Fibroblast of skin of right quadriceps (primary cell): ENCODE measurements at regions not wholly inside any gene's neighbourhood (a gene's known extent, or its start where the extent isn't known, plus 50 kb on each side); places are given as distances from the start of the nearest gene placed in this dataset.
"Not testable (repeated sequence)": the region's sequence is repeated elsewhere in the genome, so short reads cannot be mapped to it uniquely, and the experiment has no call there.

Experiments used
- DNase-seq: peaks from one replicate; pipeline ENCODE4 v3.0.0-alpha.2; 2013

GRCh38 chr9:115845648-115846312 is 307.8 kb upstream of the PAPPA start:
- peak; percentile 56 for DNase-seq

- DNase-seq, result peak; percentile 70
Observed at GRCh38 chr9:115847216-115847615, 306.4 kb upstream of the PAPPA start.

- DNase-seq, result peak; percentile 76
Observed at GRCh38 chr9:115849679-115850412, 303.7 kb upstream of the PAPPA start.

GRCh38 chr9:115850548-115851304 is 302.9 kb upstream of the PAPPA start:
- DNase-seq, result peak; percentile 91

- peak; percentile 58 for DNase-seq
Observed at GRCh38 chr9:115855458-115856133, 298.0 kb upstream of the PAPPA start.

GRCh38 chr9:115858421-115858820 is 295.2 kb upstream of the PAPPA start:
- DNase-seq, result not testable (repeated sequence)

GRCh38 chr9:115862021-115862420 is 291.6 kb upstream of the PAPPA start:
- DNase-seq, result no peak

- DNase-seq, result no peak
Observed at GRCh38 chr9:115864581-115864980, 289.0 kb upstream of the PAPPA start.

- no peak for DNase-seq
Observed at GRCh38 chr9:115867326-115867725, 286.3 kb upstream of the PAPPA start.

GRCh38 chr9:115877852-115878438 is 275.6 kb upstream of the PAPPA start:
- peak; percentile 18 for DNase-seq

- no peak for DNase-seq
Observed at GRCh38 chr9:115879451-115879850, 274.1 kb upstream of the PAPPA start.

- no peak for DNase-seq
Observed at GRCh38 chr9:115880221-115880885, 273.2 kb upstream of the PAPPA start.

GRCh38 chr9:115882911-115883310 is 270.7 kb upstream of the PAPPA start:
- peak; percentile 39 for DNase-seq

GRCh38 chr9:115883467-115884329 is 269.9 kb upstream of the PAPPA start:
- peak; percentile 47 for DNase-seq

- peak; percentile 19 for DNase-seq
Observed at GRCh38 chr9:115884846-115885245, 268.7 kb upstream of the PAPPA start.

- DNase-seq, result no peak
Observed at GRCh38 chr9:115888131-115888530, 265.5 kb upstream of the PAPPA start.

GRCh38 chr9:115891929-115892328 is 261.7 kb upstream of the PAPPA start:
- peak; percentile 94 for DNase-seq

- DNase-seq, result not testable (repeated sequence)
Observed at GRCh38 chr9:115898478-115898877, 255.1 kb upstream of the PAPPA start.

- no peak for DNase-seq
Observed at GRCh38 chr9:115900698-115901097, 252.9 kb upstream of the PAPPA start.

- DNase-seq, result no peak
Observed at GRCh38 chr9:115910959-115911358, 242.6 kb upstream of the PAPPA start.

- DNase-seq, result no peak
Observed at GRCh38 chr9:115912086-115912485, 241.5 kb upstream of the PAPPA start.
